H1 (cell line): ENCODE measurements at regions not wholly inside any gene's neighbourhood (a gene's known extent, or its start where the extent isn't known, plus 50 kb on each side); places are given as distances from the start of the nearest gene placed in this dataset.

Source experiments
- CTCF ChIA-PET: fragments of 300-600 bp; sonication (Branson Sonifier 250); formaldehyde crosslinking; loops from one replicate; lab custom pipeline; 2021; ENCODE audit not compliant: partially characterized antibody; lab: Charles Lee
- POLR2A ChIA-PET: fragments of 300-600 bp; sonication (Branson Sonifier 250); formaldehyde crosslinking; loops from one replicate; lab custom pipeline; 2021; ENCODE audit warnings: inconsistent platforms; ENCODE audit not compliant: partially characterized antibody; lab: Charles Lee
- DNase-seq, 2 experiments: peaks; one replicate each; pipeline versions ENCODE4 v3.0.0 to v3.0.0-alpha.2; 2010 to 2022; ENCODE audit warnings: low spot score in 2 of 2, low read depth in 1 of 2, mixed read lengths in 1 of 2
- FAIRE-seq: peaks from 2 replicates; lab custom pipeline; 2011; peaks lifted over from hg19 to GRCh38; lab: Jason Lieb, UNC
- H2AFZ ChIP-seq: 2 replicates; pipeline ENCODE4 v1.8.1; 2012; ENCODE audit warnings: low read length, inconsistent platforms
- H2AK5ac ChIP-seq: 2 replicates; pipeline ENCODE4 v1.6.1; 2013; ENCODE audit warnings: low read depth, low read length
- H2BK120ac ChIP-seq: replicated peaks from 2 replicates; pipeline ENCODE3; 2013; ENCODE audit warnings: low read depth, low read length, inconsistent platforms
- H2BK12ac ChIP-seq: 2 replicates; pipeline ENCODE4 v1.6.1; 2013; ENCODE audit warnings: low read depth, low read length
- H2BK15ac ChIP-seq: 2 replicates; pipeline ENCODE4 v1.6.1; 2013; ENCODE audit warnings: low read length
- H2BK20ac ChIP-seq: 2 replicates; pipeline ENCODE4 v1.6.1; 2013; ENCODE audit warnings: low read length
- H2BK5ac ChIP-seq: 2 replicates; pipeline ENCODE4 v1.6.1; 2013; ENCODE audit warnings: low read depth, low read length
- H3K14ac ChIP-seq: 2 replicates; pipeline ENCODE4 v1.6.1; 2013; ENCODE audit warnings: inconsistent platforms; ENCODE audit not compliant: insufficient read length
- H3K18ac ChIP-seq: 2 replicates; pipeline ENCODE4 v1.6.1; 2013; ENCODE audit warnings: low read length; ENCODE audit errors: extremely low read depth
- H3K23ac ChIP-seq: 2 replicates; pipeline ENCODE4 v1.6.1; 2013; ENCODE audit warnings: inconsistent platforms; ENCODE audit not compliant: insufficient read length
- H3K23me2 ChIP-seq: 2 replicates; pipeline ENCODE4 v1.6.1; 2013; ENCODE audit warnings: low read depth, low read length
- H3K27ac ChIP-seq: 2 replicates; pipeline ENCODE4 v1.6.1; 2011; ENCODE audit warnings: low read depth, low read length, inconsistent platforms
- H3K27me3 ChIP-seq, 4 experiments: replicated peaks in 1 of 4; 1 replicate in 1 of 4; 2 replicates in 3 of 4; pipeline versions ENCODE4 v1.6.1 to v1.8.1; 2011 to 2013; ENCODE audit warnings: low read length in 3 of 4, mild to moderate bottlenecking in 3 of 4, inconsistent platforms in 2 of 4, mixed read lengths in 2 of 4, moderate library complexity in 1 of 4; ENCODE audit not compliant: control insufficient read depth in 3 of 4, insufficient read depth in 3 of 4; ENCODE audit errors: extremely low read depth in 1 of 4
- H3K36me3 ChIP-seq, 4 experiments: 2 replicates each; pipeline versions ENCODE4 v1.6.1 to v1.8.1; 2011 to 2013; ENCODE audit warnings: mild to moderate bottlenecking in 4 of 4, low read length in 3 of 4, moderate library complexity in 2 of 4, control low read depth in 1 of 4, inconsistent platforms in 1 of 4; ENCODE audit not compliant: insufficient read depth in 4 of 4, control insufficient read depth in 2 of 4
- H3K4ac ChIP-seq: replicated peaks from 2 replicates; pipeline ENCODE3; 2013; ENCODE audit warnings: low read length, low read depth, mixed read lengths, inconsistent platforms; ENCODE audit not compliant: insufficient read length
- H3K4me1 ChIP-seq, 4 experiments: replicated peaks in 1 of 4; 1 replicate in 1 of 4; 2 replicates in 3 of 4; pipeline versions ENCODE4 v1.6.1 to v1.8.1; 2011 to 2013; ENCODE audit warnings: low read length in 3 of 4, inconsistent platforms in 2 of 4, mixed read lengths in 1 of 4; ENCODE audit not compliant: insufficient read depth in 4 of 4, control insufficient read depth in 3 of 4
- H3K4me2 ChIP-seq, 2 experiments: 2 replicates each; pipeline versions ENCODE4 v1.6.1 to v1.8.1; 2011 to 2013; ENCODE audit warnings: low read depth in 2 of 2, low read length in 2 of 2, control low read depth in 1 of 2, inconsistent platforms in 1 of 2, mild to moderate bottlenecking in 1 of 2; ENCODE audit not compliant: insufficient read depth in 1 of 2
- H3K4me3 ChIP-seq, 4 experiments: fragments of 200-600, 300-600 bp in 1 of 4; sonication (generic), shearing (Covaris generic), sonication (Bioruptor Twin) in 1 of 4; 2 replicates each; pipeline versions ENCODE4 v1.5.1 to v1.8.1; 2011 to 2016; ENCODE audit warnings: low read length in 4 of 4, low read depth in 3 of 4, control low read depth in 2 of 4, inconsistent platforms in 2 of 4, mild to moderate bottlenecking in 2 of 4, mixed read lengths in 1 of 4, moderate library complexity in 1 of 4; ENCODE audit not compliant: insufficient read depth in 2 of 4; ENCODE audit errors: extremely low read depth in 1 of 4
- H3K56ac ChIP-seq: replicated peaks from 2 replicates; pipeline ENCODE3; 2013; ENCODE audit warnings: low read depth, mild to moderate bottlenecking, mixed read lengths, low read length, inconsistent platforms; ENCODE audit not compliant: insufficient read length
- H3K79me1 ChIP-seq: 2 replicates; pipeline ENCODE4 v1.6.1; 2013; ENCODE audit warnings: low read depth, low read length, control low read depth
- H3K79me2 ChIP-seq, 2 experiments: 2 replicates each; pipeline versions ENCODE4 v1.6.1 to v1.8.1; 2012 to 2013; ENCODE audit warnings: low read length in 2 of 2, mild to moderate bottlenecking in 2 of 2, inconsistent platforms in 1 of 2; ENCODE audit not compliant: insufficient read depth in 2 of 2, control insufficient read depth in 1 of 2
- H3K9ac ChIP-seq, 4 experiments: replicated peaks in 1 of 4; 1 replicate in 1 of 4; 2 replicates in 3 of 4; pipeline versions ENCODE4 v1.6.1 to v1.8.1; 2011 to 2013; ENCODE audit warnings: low read depth in 3 of 4, low read length in 3 of 4, control low read depth in 2 of 4, mild to moderate bottlenecking in 2 of 4, moderate library complexity in 2 of 4, inconsistent platforms in 1 of 4; ENCODE audit errors: extremely low read depth in 1 of 4
- H3K9me3 ChIP-seq, 2 experiments: 2 replicates each; pipeline versions ENCODE4 v1.6.1 to v1.8.1; 2012 to 2013; ENCODE audit warnings: mild to moderate bottlenecking in 2 of 2, moderate library complexity in 2 of 2, control low read depth in 1 of 2, inconsistent platforms in 1 of 2, low read depth in 1 of 2, low read length in 1 of 2, mixed read lengths in 1 of 2; ENCODE audit not compliant: insufficient read depth in 2 of 2
- H4K20me1 ChIP-seq, 2 experiments: replicated peaks in 1 of 2; 2 replicates each; pipeline versions ENCODE3 to v1.8.1; 2011 to 2013; ENCODE audit warnings: inconsistent platforms in 2 of 2, low read length in 2 of 2, mild to moderate bottlenecking in 1 of 2; ENCODE audit not compliant: insufficient read depth in 2 of 2, control insufficient read depth in 1 of 2
- H4K5ac ChIP-seq: 2 replicates; pipeline ENCODE4 v1.6.1; 2013; ENCODE audit warnings: low read length, low read depth, mixed read lengths, inconsistent platforms; ENCODE audit not compliant: insufficient read length
- H4K8ac ChIP-seq: 2 replicates; pipeline ENCODE4 v1.8.0; 2013; ENCODE audit warnings: mild to moderate bottlenecking, moderate library complexity, low read length, inconsistent platforms; ENCODE audit not compliant: insufficient read depth; ENCODE audit errors: extremely low read depth
- H4K91ac ChIP-seq: replicated peaks from 2 replicates; pipeline ENCODE3; 2013; ENCODE audit warnings: low read length, mixed read lengths, inconsistent platforms; ENCODE audit not compliant: insufficient read length
- BRCA1 ChIP-seq: IDR thresholded peaks from 2 replicates; pipeline ENCODE4 v1.6.1; 2012; ENCODE audit warnings: low read depth, low read length, improper control_type of control experiment
- CBX8 ChIP-seq: fragments of 300-800, 300-1000 bp; sonication (generic); IDR thresholded peaks from 2 replicates; pipeline ENCODE4 v1.7.1; 2016; ENCODE audit warnings: low read depth, low read length, borderline replicate concordance
- CEBPB ChIP-seq: IDR thresholded peaks from 2 replicates; pipeline ENCODE4 v1.6.1; 2012; ENCODE audit warnings: low read depth, low read length
- CREB1 ChIP-seq: IDR thresholded peaks from 2 replicates; pipeline ENCODE4 v1.6.1; 2012; ENCODE audit warnings: inconsistent platforms
- EZH2 ChIP-seq: fragments of 200-600 bp; sonication (generic); IDR thresholded peaks from 2 replicates; pipeline ENCODE4 v1.7.1; 2012; ENCODE audit warnings: low read depth, mild to moderate bottlenecking, moderate library complexity, low read length, inconsistent platforms; ENCODE audit not compliant: severe bottlenecking
- JUN ChIP-seq: IDR thresholded peaks from 2 replicates; pipeline ENCODE4 v1.6.1; 2011; ENCODE audit warnings: low read depth, mild to moderate bottlenecking, improper control_type of control experiment, low read length
- JUND ChIP-seq: IDR thresholded peaks from 2 replicates; pipeline ENCODE4 v1.6.1; 2011; ENCODE audit warnings: mild to moderate bottlenecking, improper control_type of control experiment, low read length
- MAFK ChIP-seq: IDR thresholded peaks from 2 replicates; pipeline ENCODE4 v1.6.1; 2012; ENCODE audit warnings: low read depth, mild to moderate bottlenecking, improper control_type of control experiment, low read length
- NRF1 ChIP-seq: IDR thresholded peaks from 2 replicates; pipeline ENCODE4 v1.6.1; 2011; ENCODE audit warnings: mild to moderate bottlenecking, low read depth, low read length, improper control_type of control experiment
- POLR2A ChIP-seq, 2 experiments: IDR thresholded peaks; 1 replicate in 1 of 2; 2 replicates in 1 of 2; pipeline ENCODE4 v1.6.1; 2011; ENCODE audit warnings: low read depth in 2 of 2, low read length in 2 of 2, mild to moderate bottlenecking in 2 of 2; ENCODE audit errors: control extremely low read depth in 1 of 2
- RFX5 ChIP-seq: IDR thresholded peaks from 2 replicates; pipeline ENCODE4 v1.6.1; 2011; ENCODE audit warnings: low read depth, low read length, improper control_type of control experiment, borderline replicate concordance
- SP4 ChIP-seq: IDR thresholded peaks from 2 replicates; pipeline ENCODE4 v1.6.1; 2012; ENCODE audit warnings: low read length, inconsistent platforms
- SRF ChIP-seq: IDR thresholded peaks from 2 replicates; pipeline ENCODE4 v1.6.1; 2011; ENCODE audit warnings: mild to moderate bottlenecking, low read depth, low read length, moderate library complexity
- SUZ12 ChIP-seq: fragments of 200-600 bp; sonication (generic); IDR thresholded peaks from 2 replicates; pipeline ENCODE4 v1.6.1; 2012; ENCODE audit warnings: mild to moderate bottlenecking, inconsistent platforms, low read length, moderate library complexity, mixed read lengths
- TAF1 ChIP-seq: IDR thresholded peaks from 2 replicates; pipeline ENCODE4 v1.6.1; 2011; ENCODE audit warnings: mild to moderate bottlenecking, low read depth, low read length
- WGBS, 2 experiments: shearing (Covaris generic) in 1 of 2; methylation state at CpG; one replicate each; pipeline versions ENCODE4 v1.1.6 to v1.1.7; 2013 to 2015; ENCODE audit warnings: low lambda C conversion rate in 2 of 2, mixed read lengths in 2 of 2, inconsistent platforms in 1 of 2, low coverage in 1 of 2, missing lambda C conversion rate in 1 of 2; ENCODE audit not compliant: insufficient replicate concordance in 2 of 2, insufficient coverage in 1 of 2, insufficient read length in 1 of 2; ENCODE audit errors: extremely low coverage in 1 of 2, missing lambda C conversion rate in 1 of 2; 5-methylcytosine and 5-hydroxymethylcytosine counted together

GRCh38 chr4:182187674-182188073, 55.5 kb upstream of the TENM3 start:
- H3K79me1 ChIP-seq: no peaks in the 10 kb centered on the region
- H3K4me2 ChIP-seq: no peak overlapping the region
- H3K27me3 ChIP-seq: no peaks in the 10 kb centered on the region
- no peak overlapping the region for H3K4me3 ChIP-seq
- WGBS, 2 experiments: 80% methylated on average over 2 of the region's 2 CpGs; no CpG with 5 or more reads in 1 of the 2 experiments
- no peaks in the 10 kb centered on the region for H3K23me2 ChIP-seq
- no peak overlapping the region for H4K5ac ChIP-seq
- no peak overlapping the region for H2BK15ac ChIP-seq
- H3K56ac ChIP-seq: no peak overlapping the region
- FAIRE-seq (no peak), DNase-seq (no peak)
- H4K91ac ChIP-seq: no peak overlapping the region
- no peaks in the 10 kb centered on the region for H3K36me3 ChIP-seq
- ChIA-PET CTCF (interaction anchor here (1.0 to 1.1 kb wide), 2 partner anchors 9 to 268 kb away, joined by 3 read pairs; no protein-coding TSS in a partner anchor), POLR2A (no interaction called here)
- H3K4ac ChIP-seq: no peak overlapping the region
- H4K8ac ChIP-seq: no peak overlapping the region
- no peaks in the 10 kb centered on the region; a peak in 1 of 4 replicates for H3K9me3 ChIP-seq
- H3K18ac ChIP-seq: no peak overlapping the region
- peaks cover 0 to 4% of the 10 kb centered on the region in 2 experiments for H4K20me1 ChIP-seq
- no peak overlapping the region for H2BK120ac ChIP-seq
- no peak overlapping the region for H3K14ac ChIP-seq
- H3K79me2 ChIP-seq: peaks cover 0 to 23% of the 10 kb centered on the region in 2 experiments; a peak in 2 of 4 replicates
- no peak overlapping the region for H3K23ac ChIP-seq
- no peak overlapping the region for H2AFZ ChIP-seq
- no peak overlapping the region for H2BK20ac ChIP-seq
- H3K27ac ChIP-seq: no peak overlapping the region
- H2BK12ac ChIP-seq: no peak overlapping the region
- no peak overlapping the region for H3K9ac ChIP-seq
- H3K4me1 ChIP-seq: peaks cover 0 to 4% (median 1%) of the 10 kb centered on the region in 4 experiments; a peak in 1 of 7 replicates
- H2BK5ac ChIP-seq: no peak overlapping the region
- no peak overlapping the region for H2AK5ac ChIP-seq
- no peak for TF ChIP-seq BRCA1
- no peak for TF ChIP-seq SUZ12
- TF ChIP-seq TAF1: no peak
- TF ChIP-seq RFX5: no peak
- no peak for TF ChIP-seq MAFK
- no peak for TF ChIP-seq POLR2A (IDR thresholded peaks at IDR 0.05; ENCODE audit: control extremely low read depth in 1 of 2, low read depth in 2 of 2, low read length in 2 of 2)
- TF ChIP-seq JUN: no peak
- no peak for TF ChIP-seq SRF
- no peak for TF ChIP-seq CEBPB
- TF ChIP-seq SP4: no peak
- TF ChIP-seq JUND: no peak
- TF ChIP-seq CBX8: no peak
- TF ChIP-seq CREB1: no peak
- TF ChIP-seq NRF1: no peak
- no peak for TF ChIP-seq EZH2
